GM06990 (cell line): ENCODE measurements at regions not wholly inside any gene's neighbourhood (a gene's known extent, or its start where the extent isn't known, plus 50 kb on each side); places are given as distances from the start of the nearest gene placed in this dataset.

Experiments used
- DNase-seq: peaks from one replicate; pipeline ENCODE4 v3.0.0-alpha.2; 2011; ENCODE audit not compliant: insufficient read length; ENCODE audit errors: extremely low read depth
- H3K27me3 ChIP-seq: replicated peaks from 2 replicates; pipeline ENCODE4 v1.6.0; 2011; ENCODE audit warnings: low read length; ENCODE audit not compliant: control insufficient read depth, insufficient read depth
- H3K36me3 ChIP-seq: 2 replicates; pipeline ENCODE4 v1.5.1; 2011; ENCODE audit warnings: low read length; ENCODE audit not compliant: control insufficient read depth, insufficient read depth
- H3K4me3 ChIP-seq: replicated peaks from 2 replicates; pipeline ENCODE4 v1.5.1; 2011; ENCODE audit warnings: low read depth, mild to moderate bottlenecking, control low read depth, low read length
- TF ChIP-seq, protein P1 (sequence below): IDR thresholded peaks from 2 replicates; pipeline ENCODE4 v1.5.1; 2011; ENCODE audit warnings: low read length, control low read depth, mild to moderate bottlenecking, inconsistent platforms; ENCODE audit not compliant: insufficient read depth, poor library complexity, severe bottlenecking

DNA sequence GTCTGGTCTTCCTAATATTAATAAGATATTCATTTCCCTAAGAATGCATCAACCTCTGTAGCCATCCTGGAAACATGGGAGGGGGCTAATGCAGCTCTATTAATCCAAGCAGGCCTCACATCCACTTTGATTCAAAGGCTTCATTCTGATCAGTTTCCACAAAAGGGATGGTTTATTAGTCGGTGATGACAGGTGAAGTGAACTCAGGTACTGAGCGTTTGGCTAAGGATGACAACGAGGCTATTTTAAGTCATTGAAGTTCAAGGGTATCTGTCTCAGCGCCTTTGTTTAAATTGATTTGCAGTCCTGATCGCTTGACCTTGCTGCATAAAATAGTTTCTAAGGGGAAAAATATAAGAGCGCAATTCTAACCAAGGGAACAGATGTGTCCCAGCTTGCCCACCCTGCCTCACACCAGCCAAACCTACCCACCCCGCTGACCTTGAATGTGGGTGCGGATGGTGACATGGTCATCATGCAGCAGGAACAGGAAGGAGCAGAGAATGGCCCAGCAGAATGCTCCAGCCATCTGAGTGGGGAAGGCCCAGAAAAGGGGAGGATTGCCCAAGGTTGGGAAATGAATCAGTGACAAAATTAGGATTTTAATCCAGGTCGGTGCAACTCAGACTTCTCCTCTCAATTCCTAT is 70.5 kb upstream of the ZNF618 start:
- Histone ChIP-seq H3K4me3 (no peak overlapping the region), H3K36me3 (no peaks in the 10 kb centered on the region), H3K27me3 (peaks cover 2% of the 10 kb centered on the region; the same call in 1 of the 2 replicates)
- DNase-seq = no peak
- TF ChIP-seq, protein P1, sequence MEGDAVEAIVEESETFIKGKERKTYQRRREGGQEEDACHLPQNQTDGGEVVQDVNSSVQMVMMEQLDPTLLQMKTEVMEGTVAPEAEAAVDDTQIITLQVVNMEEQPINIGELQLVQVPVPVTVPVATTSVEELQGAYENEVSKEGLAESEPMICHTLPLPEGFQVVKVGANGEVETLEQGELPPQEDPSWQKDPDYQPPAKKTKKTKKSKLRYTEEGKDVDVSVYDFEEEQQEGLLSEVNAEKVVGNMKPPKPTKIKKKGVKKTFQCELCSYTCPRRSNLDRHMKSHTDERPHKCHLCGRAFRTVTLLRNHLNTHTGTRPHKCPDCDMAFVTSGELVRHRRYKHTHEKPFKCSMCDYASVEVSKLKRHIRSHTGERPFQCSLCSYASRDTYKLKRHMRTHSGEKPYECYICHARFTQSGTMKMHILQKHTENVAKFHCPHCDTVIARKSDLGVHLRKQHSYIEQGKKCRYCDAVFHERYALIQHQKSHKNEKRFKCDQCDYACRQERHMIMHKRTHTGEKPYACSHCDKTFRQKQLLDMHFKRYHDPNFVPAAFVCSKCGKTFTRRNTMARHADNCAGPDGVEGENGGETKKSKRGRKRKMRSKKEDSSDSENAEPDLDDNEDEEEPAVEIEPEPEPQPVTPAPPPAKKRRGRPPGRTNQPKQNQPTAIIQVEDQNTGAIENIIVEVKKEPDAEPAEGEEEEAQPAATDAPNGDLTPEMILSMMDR = no peak

DNA sequence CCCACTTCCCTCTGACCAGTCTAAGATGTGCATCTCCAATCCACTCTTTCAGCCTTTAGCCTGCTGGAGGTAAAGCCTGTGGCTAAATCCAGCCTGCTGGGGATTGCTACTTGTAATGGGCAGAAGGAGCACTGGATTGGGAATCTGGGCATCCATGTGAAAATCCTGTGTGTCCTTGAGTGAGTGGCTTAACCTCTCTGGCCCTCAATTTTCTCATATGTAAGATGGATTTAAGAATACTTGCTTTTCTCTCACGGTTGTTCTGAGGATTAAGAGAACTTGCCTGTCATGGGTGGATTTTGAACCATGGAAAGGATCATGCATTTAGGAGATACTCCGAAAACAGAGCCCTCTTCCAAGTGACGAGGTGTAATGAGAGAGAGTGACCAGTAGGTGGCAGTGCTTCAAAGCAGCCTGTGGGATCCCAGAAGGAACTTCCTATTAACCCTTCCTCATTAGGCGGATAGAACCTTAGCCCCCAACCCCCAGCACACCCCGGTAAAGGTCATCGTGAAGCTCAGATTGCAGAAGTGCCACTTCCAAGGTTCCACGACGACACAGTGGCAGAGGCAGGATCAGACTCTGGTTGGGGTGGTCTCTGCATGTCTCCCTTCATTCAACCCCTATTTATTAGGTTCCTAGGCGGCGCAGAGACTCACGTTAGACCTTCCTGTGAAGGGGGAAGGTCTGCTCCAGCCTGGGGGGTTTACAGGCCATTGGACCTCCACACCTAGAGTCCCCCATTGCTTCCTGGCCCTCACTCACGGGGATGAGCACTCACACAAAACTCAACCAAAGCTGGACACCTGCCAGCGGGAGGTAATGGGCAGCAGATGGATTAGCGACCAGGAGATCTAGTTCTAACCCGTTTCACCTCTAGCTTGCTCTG is 68.7 kb upstream of the ZNF618 start:
- TF ChIP-seq, protein P1 = peak; percentile 85
- H3K36me3 ChIP-seq = no peaks in the 10 kb centered on the region
- H3K4me3 ChIP-seq = no peak overlapping the region
- DNase-seq = peak; percentile 8
- H3K27me3 ChIP-seq = peaks cover 2% of the 10 kb centered on the region; the same call in 1 of the 2 replicates

DNA sequence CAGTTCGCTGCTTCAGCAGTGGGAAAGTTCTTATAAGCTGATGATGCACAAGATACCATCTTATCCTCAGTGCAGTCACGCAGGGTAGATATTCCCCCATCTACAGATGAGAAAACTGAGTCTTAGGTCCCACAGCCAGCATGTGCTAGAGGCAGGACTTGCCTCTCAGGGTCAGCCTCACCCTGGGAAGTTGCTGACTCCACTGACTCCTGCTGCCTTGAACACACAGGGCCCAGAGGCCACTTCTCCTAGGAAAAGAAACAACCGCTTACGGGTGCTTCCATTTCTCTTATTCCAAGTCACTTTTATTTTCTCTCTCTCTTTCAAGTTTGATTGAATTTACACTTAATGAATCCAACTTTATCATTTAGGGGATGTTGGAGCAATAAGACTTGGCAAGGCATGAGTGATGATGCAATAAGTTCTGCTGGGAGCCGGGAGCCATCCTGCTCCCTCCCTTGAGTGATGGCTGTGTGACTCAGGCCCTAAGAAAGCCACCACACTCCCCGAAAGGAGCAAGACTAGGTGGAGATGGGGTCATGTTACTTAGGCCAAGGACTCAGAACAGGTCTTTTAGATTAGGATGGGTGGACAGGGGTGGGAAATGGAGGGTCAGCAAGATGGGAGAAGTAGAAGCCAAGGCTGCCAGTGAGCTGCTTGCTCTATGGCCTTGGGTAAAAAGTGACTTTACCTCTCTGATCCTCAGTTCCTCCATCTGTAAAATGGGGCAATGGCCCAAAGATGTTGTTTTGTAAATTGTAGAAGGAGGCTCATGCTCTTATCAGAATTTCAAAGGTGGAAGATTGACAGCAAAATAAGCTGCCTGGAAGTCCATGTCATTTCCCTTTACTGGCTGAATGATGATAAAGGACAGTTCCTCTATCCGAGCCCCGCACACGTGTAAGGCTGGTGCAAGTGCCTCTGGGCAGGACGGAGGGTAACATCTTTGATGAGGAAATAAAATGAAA is 67.4 kb upstream of the ZNF618 start:
- TF ChIP-seq, protein P1 = no peak
- no peak for DNase-seq
- peaks cover 2% of the 10 kb centered on the region; the same call in 1 of the 2 replicates for H3K27me3 ChIP-seq
- H3K36me3 ChIP-seq = no peaks in the 10 kb centered on the region
- H3K4me3 ChIP-seq = no peak overlapping the region

DNA sequence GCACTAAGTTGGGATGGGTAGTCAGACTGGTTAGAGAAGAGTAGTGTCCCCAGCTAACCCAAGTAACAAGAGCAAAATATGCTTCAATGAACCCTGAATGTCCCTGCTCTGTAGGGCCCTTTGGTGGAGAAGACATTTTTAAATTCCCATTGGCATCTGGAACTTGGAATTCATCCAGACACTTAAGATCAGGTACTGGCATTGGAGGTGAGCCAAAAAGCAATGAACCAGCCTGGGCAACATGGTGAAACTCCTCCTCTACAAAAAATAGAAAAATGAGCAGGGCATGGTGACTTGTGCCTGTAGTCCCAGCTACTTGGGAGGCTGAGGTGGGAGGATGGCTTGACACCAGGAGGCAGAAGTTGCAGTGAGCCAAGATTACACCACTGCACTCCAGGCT is 58.9 kb upstream of the ZNF618 start:
- H3K27me3 ChIP-seq = no peaks in the 10 kb centered on the region
- TF ChIP-seq, protein P1 = no peak
- H3K4me3 ChIP-seq = no peak overlapping the region
- DNase-seq = no peak
- no peaks in the 10 kb centered on the region for H3K36me3 ChIP-seq

DNA sequence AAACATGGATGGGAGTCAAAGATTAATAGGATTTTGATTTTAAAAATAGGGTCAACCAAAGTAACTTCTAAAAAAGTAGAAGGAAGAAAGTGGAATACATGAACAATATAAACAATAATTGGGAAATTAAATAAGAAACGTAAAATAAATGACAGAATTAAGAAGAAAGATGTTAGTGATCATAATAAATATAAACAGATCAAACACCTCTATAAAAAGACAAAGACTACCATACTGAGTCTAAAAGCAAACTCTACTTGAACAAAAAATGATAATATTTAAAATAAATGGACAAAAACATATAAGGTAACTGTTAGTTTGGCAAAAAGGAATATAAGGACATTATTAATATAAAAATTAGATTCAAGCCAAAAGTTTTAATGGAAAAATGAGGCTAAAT is 57.7 kb upstream of the ZNF618 start:
- Histone ChIP-seq H3K36me3 (no peaks in the 10 kb centered on the region), H3K27me3 (no peaks in the 10 kb centered on the region), H3K4me3 (no peak overlapping the region)
- TF ChIP-seq, protein P1 = no peak
- no peak for DNase-seq
